Naive B cell (primary cell): ENCODE measurements at regions not wholly inside any gene's neighbourhood (a gene's known extent, or its start where the extent isn't known, plus 50 kb on each side); places are given as distances from the start of the nearest gene placed in this dataset.

Experiments
- ATAC-seq, 2 donors: fragments of 150-1000 bp; cut with Tn5 transposase; 2 replicates each; pipeline ENCODE4 v1.10.0; 2021; ENCODE audit warnings: low read depth in 2 of 2, mild to moderate bottlenecking in 2 of 2, moderate library complexity in 2 of 2
- DNase-seq: peaks from one replicate; pipeline ENCODE4 v3.0.0; 2022
- H3K27ac Mint-ChIP-seq, 6 donors: one replicate each; pipeline ENCODE4 v1.8.0; 2020 to 2022; ENCODE audit warnings: mild to moderate bottlenecking in 6 of 6, mixed read lengths in 6 of 6, moderate library complexity in 5 of 6, inconsistent platforms in 2 of 6
- H3K27me3 Mint-ChIP-seq, 3 donors: one replicate each; pipeline ENCODE4 v1.8.0; 2021 to 2022; ENCODE audit warnings: mixed read lengths in 3 of 3, mild to moderate bottlenecking in 1 of 3
- H3K36me3 Mint-ChIP-seq, 2 donors: one replicate each; pipeline ENCODE4 v1.8.0; 2020 to 2022; ENCODE audit warnings: mixed read lengths in 2 of 2, inconsistent platforms in 1 of 2, mild to moderate bottlenecking in 1 of 2
- H3K4me1 Mint-ChIP-seq, 3 donors: one replicate each; pipeline ENCODE4 v1.8.0; 2020 to 2022; ENCODE audit warnings: mixed read lengths in 3 of 3, inconsistent platforms in 1 of 3, mild to moderate bottlenecking in 1 of 3, moderate library complexity in 1 of 3
- H3K4me3 Mint-ChIP-seq, 8 donors: one replicate each; pipeline ENCODE4 v1.8.0; 2020 to 2022; ENCODE audit warnings: mild to moderate bottlenecking in 8 of 8, mixed read lengths in 8 of 8, moderate library complexity in 8 of 8, inconsistent platforms in 2 of 8
- H3K9me3 Mint-ChIP-seq, 7 donors: one replicate each; pipeline ENCODE4 v1.8.0; 2020 to 2022; ENCODE audit warnings: mixed read lengths in 7 of 7, mild to moderate bottlenecking in 5 of 7, inconsistent platforms in 2 of 7, moderate library complexity in 1 of 7

GRCh38 chrY:7920382-7920781 is 1008.8 kb upstream of the AMELY start:
- ATAC-seq, result no peak
- Mint-ChIP-seq H3K27ac (no peak overlapping the region), H3K4me3 (no peak overlapping the region), H3K27me3 (no peaks in the 10 kb centered on the region), H3K9me3 (no peaks in the 10 kb centered on the region), H3K36me3 (no peaks in the 10 kb centered on the region), H3K4me1 (no peaks in the 10 kb centered on the region)
- DNase-seq, result no peak

- no peak for ATAC-seq
- peaks cover 0 to 21% (median 3%) of the 10 kb centered on the region in 3 donors for H3K27me3 Mint-ChIP-seq
- no peak overlapping the region for H3K27ac Mint-ChIP-seq
- DNase-seq, result no peak
- H3K4me1 Mint-ChIP-seq, result no peaks in the 10 kb centered on the region
- H3K4me3 Mint-ChIP-seq, result no peak overlapping the region
- no peaks in the 10 kb centered on the region for H3K36me3 Mint-ChIP-seq
- no peaks in the 10 kb centered on the region for H3K9me3 Mint-ChIP-seq
These were observed 977.0 kb upstream of the AMELY start for GRCh38 chrY:7888506-7888905.

- DNase-seq, result no peak
- Mint-ChIP-seq H3K27ac (no peak overlapping the region), H3K9me3 (no peaks in the 10 kb centered on the region), H3K27me3 (peaks cover 0 to 5% (median 3%) of the 10 kb centered on the region in 3 donors), H3K36me3 (no peaks in the 10 kb centered on the region), H3K4me3 (no peak overlapping the region), H3K4me1 (no peaks in the 10 kb centered on the region)
- ATAC-seq, result no peak
These were observed 970.1 kb upstream of the AMELY start for GRCh38 chrY:7881696-7882095.

GRCh38 chrY:7879245-7879644 is 967.7 kb upstream of the AMELY start:
- no peaks in the 10 kb centered on the region for H3K27me3 Mint-ChIP-seq
- no peaks in the 10 kb centered on the region for H3K9me3 Mint-ChIP-seq
- ATAC-seq (no peak), DNase-seq (no peak)
- no peaks in the 10 kb centered on the region for H3K4me1 Mint-ChIP-seq
- no peak overlapping the region for H3K27ac Mint-ChIP-seq
- H3K4me3 Mint-ChIP-seq, result no peak overlapping the region
- no peaks in the 10 kb centered on the region for H3K36me3 Mint-ChIP-seq

- no peak overlapping the region for H3K4me3 Mint-ChIP-seq
- H3K36me3 Mint-ChIP-seq, result no peaks in the 10 kb centered on the region
- H3K9me3 Mint-ChIP-seq, result no peaks in the 10 kb centered on the region
- DNase-seq, result no peak
- H3K27ac Mint-ChIP-seq, result no peak overlapping the region
- H3K4me1 Mint-ChIP-seq, result no peaks in the 10 kb centered on the region
- H3K27me3 Mint-ChIP-seq, result no peaks in the 10 kb centered on the region
- no peak for ATAC-seq
These were observed 967.2 kb upstream of the AMELY start for GRCh38 chrY:7878719-7879118.

- H3K27ac Mint-ChIP-seq, result no peak overlapping the region
- ATAC-seq, result no peak
These were observed 965.9 kb upstream of the AMELY start for GRCh38 chrY:7877458-7877857.

GRCh38 chrY:7874080-7874479 is 962.5 kb upstream of the AMELY start:
- H3K27ac Mint-ChIP-seq, result no peak overlapping the region
- DNase-seq (no peak), ATAC-seq (no peak)
- no peaks in the 10 kb centered on the region for H3K36me3 Mint-ChIP-seq
- no peak overlapping the region for H3K4me3 Mint-ChIP-seq
- no peaks in the 10 kb centered on the region for H3K9me3 Mint-ChIP-seq
- no peaks in the 10 kb centered on the region for H3K27me3 Mint-ChIP-seq
- H3K4me1 Mint-ChIP-seq, result no peaks in the 10 kb centered on the region

More at GRCh38 chrY:7877458-7877857, 965.9 kb upstream of the AMELY start:
- no peaks in the 10 kb centered on the region for H3K9me3 Mint-ChIP-seq
- no peak for DNase-seq
- H3K36me3 Mint-ChIP-seq, result no peaks in the 10 kb centered on the region
- no peaks in the 10 kb centered on the region for H3K4me1 Mint-ChIP-seq
- H3K27me3 Mint-ChIP-seq, result no peaks in the 10 kb centered on the region
- no peak overlapping the region for H3K4me3 Mint-ChIP-seq

- DNase-seq, result no peak
- ATAC-seq, result no peak
- H3K4me3 Mint-ChIP-seq, result no peak overlapping the region
- H3K9me3 Mint-ChIP-seq, result no peaks in the 10 kb centered on the region
- no peak overlapping the region for H3K27ac Mint-ChIP-seq
- no peaks in the 10 kb centered on the region for H3K27me3 Mint-ChIP-seq
- no peaks in the 10 kb centered on the region for H3K36me3 Mint-ChIP-seq
- H3K4me1 Mint-ChIP-seq, result no peaks in the 10 kb centered on the region
These were observed 959.9 kb upstream of the AMELY start for GRCh38 chrY:7871304-7871932.

- DNase-seq, result no peak
- Mint-ChIP-seq H3K27me3 (no peaks in the 10 kb centered on the region), H3K4me3 (no peak overlapping the region), H3K4me1 (no peaks in the 10 kb centered on the region), H3K27ac (no peak overlapping the region), H3K9me3 (no peaks in the 10 kb centered on the region), H3K36me3 (no peaks in the 10 kb centered on the region)
- no peak for ATAC-seq
These were observed 955.4 kb upstream of the AMELY start for GRCh38 chrY:7866976-7867375.

- ATAC-seq, result no peak
These were observed 949.4 kb upstream of the AMELY start for GRCh38 chrY:7860781-7861614.

GRCh38 chrY:7850191-7850590 is 938.6 kb upstream of the AMELY start:
- H3K9me3 Mint-ChIP-seq, result no peaks in the 10 kb centered on the region
- no peak overlapping the region for H3K4me3 Mint-ChIP-seq
- no peak overlapping the region for H3K27ac Mint-ChIP-seq

More at GRCh38 chrY:7860781-7861614, 949.4 kb upstream of the AMELY start:
- no peaks in the 10 kb centered on the region for H3K9me3 Mint-ChIP-seq
- H3K4me3 Mint-ChIP-seq, result no peak overlapping the region
- no peak overlapping the region for H3K27ac Mint-ChIP-seq
- H3K4me1 Mint-ChIP-seq, result no peaks in the 10 kb centered on the region
- H3K36me3 Mint-ChIP-seq, result no peaks in the 10 kb centered on the region
- no peak for DNase-seq
- H3K27me3 Mint-ChIP-seq, result no peaks in the 10 kb centered on the region

GRCh38 chrY:7845776-7846175 is 934.2 kb upstream of the AMELY start:
- Mint-ChIP-seq H3K27ac (no peak overlapping the region), H3K4me3 (no peak overlapping the region), H3K27me3 (peaks cover 0 to 18% (median 6%) of the 10 kb centered on the region in 3 donors), H3K36me3 (no peaks in the 10 kb centered on the region), H3K4me1 (no peaks in the 10 kb centered on the region), H3K9me3 (peaks cover 0 to 3% (median 0%) of the 10 kb centered on the region in 7 donors)
- ATAC-seq, result no peak
- DNase-seq, result no peak

More at GRCh38 chrY:7850191-7850590, 938.6 kb upstream of the AMELY start:
- Mint-ChIP-seq H3K36me3 (no peaks in the 10 kb centered on the region), H3K4me1 (no peaks in the 10 kb centered on the region), H3K27me3 (peaks cover 0 to 12% (median 0%) of the 10 kb centered on the region in 3 donors)
- no peak for ATAC-seq
- no peak for DNase-seq

- no peak for ATAC-seq
- no peak for DNase-seq
- Mint-ChIP-seq H3K4me3 (no peak overlapping the region), H3K27ac (no peak overlapping the region), H3K36me3 (no peaks in the 10 kb centered on the region), H3K27me3 (peaks cover 0 to 14% (median 10%) of the 10 kb centered on the region in 3 donors), H3K9me3 (peaks cover 0 to 3% (median 0%) of the 10 kb centered on the region in 7 donors), H3K4me1 (no peaks in the 10 kb centered on the region)
These were observed 925.5 kb upstream of the AMELY start for GRCh38 chrY:7837046-7837445.

GRCh38 chrY:7836366-7836765 is 924.8 kb upstream of the AMELY start:
- DNase-seq, result no peak
- Mint-ChIP-seq H3K4me3 (no peak overlapping the region), H3K9me3 (no peaks in the 10 kb centered on the region)

More at GRCh38 chrY:7836366-7836765, 924.8 kb upstream of the AMELY start:
- Mint-ChIP-seq H3K27ac (no peak overlapping the region), H3K4me1 (no peaks in the 10 kb centered on the region), H3K27me3 (peaks cover 0 to 10% (median 3%) of the 10 kb centered on the region in 3 donors), H3K36me3 (no peaks in the 10 kb centered on the region)
- ATAC-seq, result no peak
